Fibroblast of lung (primary cell): ENCODE measurements at regions not wholly inside any gene's neighbourhood (a gene's known extent, or its start where the extent isn't known, plus 50 kb on each side); places are given as distances from the start of the nearest gene placed in this dataset.

Experiments
- CTCF ChIP-seq, 2 donors: IDR thresholded peaks in 1 of 2; conservative IDR thresholded peaks in 1 of 2; 1 replicate in 1 of 2; 2 replicates in 1 of 2; pipeline ENCODE4 v1.5.1; 2011 to 2012; ENCODE audit warnings: low read length in 2 of 2, control low read depth in 1 of 2, inconsistent platforms in 1 of 2, low read depth in 1 of 2, mild to moderate bottlenecking in 1 of 2
- EZH2 ChIP-seq: IDR thresholded peaks from 2 replicates; pipeline ENCODE4 v1.5.1; 2012; ENCODE audit warnings: low read length, control low read depth, mild to moderate bottlenecking; ENCODE audit errors: missing control alignments

GRCh38 chr4:108369035-108369655 is 200.4 kb upstream of the LEF1 start:
- TF ChIP-seq EZH2, result no peak
- TF ChIP-seq CTCF (conservative IDR thresholded peaks at IDR 0.05 in 1 of 2, IDR thresholded peaks at IDR 0.05 in 1 of 2; ENCODE audit: low read depth in 1 of 2, low read length in 2 of 2), result no peak
